Mesenchymal stem cell (in vitro differentiated cells and primary cell): ENCODE measurements at regions not wholly inside any gene's neighbourhood (a gene's known extent, or its start where the extent isn't known, plus 50 kb on each side); places are given as distances from the start of the nearest gene placed in this dataset.

Source experiments
- DNase-seq: peaks from one replicate; pipeline ENCODE4 v3.0.0-alpha.2; 2013
- H2AFZ ChIP-seq: one replicate; pipeline ENCODE4 v1.6.1; 2013; ENCODE audit warnings: low read depth, mild to moderate bottlenecking, control low read depth, inconsistent platforms, low read length, moderate library complexity
- H2AK5ac ChIP-seq: 2 replicates; pipeline ENCODE4 v1.6.1; 2013; ENCODE audit warnings: low read length, moderate library complexity, mild to moderate bottlenecking, inconsistent platforms; ENCODE audit not compliant: severe bottlenecking
- H2BK120ac ChIP-seq: one replicate; pipeline ENCODE4 v1.6.1; 2013; ENCODE audit warnings: low read depth, mild to moderate bottlenecking, inconsistent platforms, low read length, moderate library complexity
- H2BK12ac ChIP-seq, 2 experiments: one replicate each; pipeline ENCODE4 v1.6.1; 2013; ENCODE audit warnings: inconsistent platforms in 2 of 2, low read length in 2 of 2, mild to moderate bottlenecking in 2 of 2, moderate library complexity in 2 of 2, control low read depth in 1 of 2
- H2BK15ac ChIP-seq: one replicate; pipeline ENCODE4 v1.6.1; 2013; ENCODE audit warnings: mild to moderate bottlenecking, low read depth, inconsistent platforms; ENCODE audit not compliant: poor library complexity, severe bottlenecking
- H2BK5ac ChIP-seq: 2 replicates; pipeline ENCODE4 v1.6.1; 2013; ENCODE audit warnings: low read depth, mild to moderate bottlenecking, low read length, control low read depth, inconsistent platforms; ENCODE audit not compliant: poor library complexity, severe bottlenecking
- H3K14ac ChIP-seq, 2 experiments: one replicate each; pipeline ENCODE4 v1.6.1; 2013; ENCODE audit warnings: inconsistent platforms in 2 of 2, low read length in 2 of 2, control low read depth in 1 of 2, mild to moderate bottlenecking in 1 of 2, moderate library complexity in 1 of 2
- H3K18ac ChIP-seq, 2 experiments: one replicate each; pipeline ENCODE4 v1.6.1; 2013; ENCODE audit warnings: inconsistent platforms in 2 of 2, low read length in 2 of 2, control low read depth in 1 of 2, low read depth in 1 of 2, mild to moderate bottlenecking in 1 of 2
- H3K23ac ChIP-seq, 2 experiments: one replicate each; pipeline ENCODE4 v1.6.1; 2013; ENCODE audit warnings: inconsistent platforms in 2 of 2, low read length in 2 of 2, mild to moderate bottlenecking in 2 of 2, moderate library complexity in 2 of 2, control low read depth in 1 of 2
- H3K27ac ChIP-seq: 2 replicates; pipeline ENCODE4 v1.5.1; 2013; ENCODE audit warnings: mild to moderate bottlenecking, moderate library complexity, low read length, control low read depth, inconsistent platforms; ENCODE audit not compliant: poor library complexity, severe bottlenecking
- H3K27me3 ChIP-seq, 2 experiments: 2 replicates each; pipeline versions ENCODE4 v1.6.1 to v1.7.0; 2013; ENCODE audit warnings: low read length in 2 of 2, mild to moderate bottlenecking in 2 of 2, moderate library complexity in 2 of 2, control low read depth in 1 of 2, inconsistent platforms in 1 of 2; ENCODE audit not compliant: control insufficient read depth in 1 of 2, insufficient read depth in 1 of 2
- H3K36me3 ChIP-seq, 2 experiments: 2 replicates each; pipeline versions ENCODE4 v1.6.1 to v1.7.0; 2013; ENCODE audit warnings: low read length in 2 of 2, control low read depth in 1 of 2, inconsistent platforms in 1 of 2, low read depth in 1 of 2, mild to moderate bottlenecking in 1 of 2; ENCODE audit not compliant: insufficient read depth in 2 of 2, control insufficient read depth in 1 of 2
- H3K4ac ChIP-seq, 2 experiments: one replicate each; pipeline ENCODE4 v1.6.1; 2013; ENCODE audit warnings: inconsistent platforms in 2 of 2, low read length in 2 of 2, mild to moderate bottlenecking in 2 of 2, moderate library complexity in 2 of 2, control low read depth in 1 of 2, low read depth in 1 of 2
- H3K4me1 ChIP-seq: 2 replicates; pipeline ENCODE4 v1.6.1; 2013; ENCODE audit warnings: low read depth, low read length, control low read depth; ENCODE audit not compliant: control insufficient read depth, insufficient read depth
- H3K4me2 ChIP-seq: 2 replicates; pipeline ENCODE4 v1.6.1; 2013; ENCODE audit warnings: low read length, mild to moderate bottlenecking, inconsistent platforms; ENCODE audit not compliant: poor library complexity, severe bottlenecking
- H3K4me3 ChIP-seq, 2 experiments: 2 replicates each; pipeline versions ENCODE4 v1.5.1 to v1.7.0; 2013; ENCODE audit warnings: low read length in 2 of 2, mild to moderate bottlenecking in 2 of 2, control low read depth in 1 of 2, low read depth in 1 of 2; ENCODE audit not compliant: insufficient read depth in 1 of 2
- H3K79me1 ChIP-seq: replicated peaks from 2 replicates; pipeline ENCODE4 v1.6.1; 2013; ENCODE audit warnings: mild to moderate bottlenecking, control low read depth, low read length, inconsistent platforms; ENCODE audit not compliant: poor library complexity, severe bottlenecking
- H3K9ac ChIP-seq: 2 replicates; pipeline ENCODE4 v1.7.0; 2013; ENCODE audit warnings: mild to moderate bottlenecking, low read length, moderate library complexity
- H3K9me3 ChIP-seq: 2 replicates; pipeline ENCODE4 v1.7.0; 2013; ENCODE audit warnings: mild to moderate bottlenecking, low read length; ENCODE audit not compliant: control insufficient read depth
- H4K8ac ChIP-seq: one replicate; pipeline ENCODE4 v1.6.1; 2013; ENCODE audit warnings: inconsistent platforms, mild to moderate bottlenecking, low read length, moderate library complexity
- H4K91ac ChIP-seq: one replicate; pipeline ENCODE4 v1.6.1; 2013; ENCODE audit warnings: mild to moderate bottlenecking, low read length, inconsistent platforms
- WGBS: methylation state at CpG from one replicate; pipeline ENCODE4 v1.1.7; 2013; ENCODE audit warnings: mixed read lengths; 5-methylcytosine and 5-hydroxymethylcytosine counted together

DNA sequence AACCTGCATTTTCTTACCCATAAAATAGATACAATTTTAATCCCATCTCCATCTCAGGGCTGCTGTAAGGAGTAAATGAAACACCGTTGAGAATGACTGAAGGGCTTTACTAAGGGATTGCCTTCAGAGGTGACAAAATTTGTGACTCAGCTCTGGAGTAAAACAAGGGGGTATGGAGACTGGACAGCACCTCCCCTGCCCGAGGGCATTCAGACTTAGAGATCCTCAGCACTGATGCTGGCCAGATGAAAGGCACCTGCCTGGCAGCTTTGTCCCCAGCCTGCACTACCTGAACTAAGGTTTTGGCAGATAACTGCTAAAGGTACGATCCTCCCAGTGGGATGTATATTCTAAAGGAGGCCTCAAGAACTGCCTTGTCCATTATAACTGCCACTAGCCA, 84.7 kb upstream of the CALM2 start:
- H3K9ac ChIP-seq = no peak overlapping the region

DNA sequence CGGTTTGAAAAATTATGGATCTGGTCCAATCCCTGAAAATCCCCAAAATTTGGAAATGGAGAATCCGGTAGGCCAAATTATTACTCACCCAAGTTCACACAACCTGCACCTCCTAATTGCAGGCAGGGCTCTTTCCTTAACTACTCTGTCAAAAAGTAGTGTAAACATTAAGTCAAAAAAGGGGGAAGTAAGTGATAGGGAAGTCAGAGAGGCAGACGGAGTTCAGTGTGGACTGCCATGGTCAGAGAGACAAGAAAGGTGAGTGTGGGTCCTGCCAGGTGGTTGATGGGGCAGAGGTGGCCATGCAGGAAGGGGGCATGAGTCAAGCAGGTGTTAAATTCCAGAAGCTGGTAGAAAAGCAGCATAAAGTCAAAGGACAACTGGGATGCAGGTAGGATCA, 83.5 kb upstream of the CALM2 start:
- no peak overlapping the region for H2AFZ ChIP-seq
- no peaks in the 10 kb centered on the region for H3K27me3 ChIP-seq
- no peak overlapping the region for H2BK5ac ChIP-seq
- H3K9me3 ChIP-seq = no peaks in the 10 kb centered on the region
- no peak overlapping the region for H4K91ac ChIP-seq
- H2BK12ac ChIP-seq = no peak overlapping the region
- no peak for DNase-seq
- no peak overlapping the region for H3K4me3 ChIP-seq
- no peak overlapping the region for H2AK5ac ChIP-seq
- no peak overlapping the region for H2BK15ac ChIP-seq
- no peak overlapping the region for H3K4me2 ChIP-seq
- H4K8ac ChIP-seq = no peak overlapping the region
- H3K14ac ChIP-seq = peak overlapping the region in 1 of 2 experiments; percentile 23
- no peak overlapping the region for H3K4ac ChIP-seq
- H3K9ac ChIP-seq = no peak overlapping the region
- no peaks in the 10 kb centered on the region for H3K79me1 ChIP-seq
- no peak overlapping the region for H3K27ac ChIP-seq
- H3K36me3 ChIP-seq = no peaks in the 10 kb centered on the region
- WGBS = 89% methylated on average over 3 of the region's 3 CpGs
- no peak overlapping the region for H3K18ac ChIP-seq
- H2BK120ac ChIP-seq = no peak overlapping the region
- H3K4me1 ChIP-seq = peaks cover 2% of the 10 kb centered on the region
- no peak overlapping the region for H3K23ac ChIP-seq

More for the DNA sequence above, 84.7 kb upstream of the CALM2 start:
- Histone ChIP-seq H2AK5ac (no peak overlapping the region), H4K8ac (no peak overlapping the region), H3K18ac (no peak overlapping the region), H2BK5ac (no peak overlapping the region), H4K91ac (no peak overlapping the region), H3K36me3 (no peaks in the 10 kb centered on the region), H3K79me1 (no peaks in the 10 kb centered on the region), H3K4ac (no peak overlapping the region), H3K27me3 (no peaks in the 10 kb centered on the region), H3K14ac (no peak overlapping the region), H2AFZ (no peak overlapping the region), H3K4me1 (peaks cover 7% of the 10 kb centered on the region), H2BK15ac (no peak overlapping the region), H3K27ac (no peak overlapping the region), H2BK120ac (no peak overlapping the region), H3K9me3 (no peaks in the 10 kb centered on the region), H3K23ac (no peak overlapping the region), H3K4me3 (no peak overlapping the region), H2BK12ac (no peak overlapping the region), H3K4me2 (no peak overlapping the region)
- 91% methylated on average over 3 of the region's 3 CpGs for WGBS
- no peak for DNase-seq

DNA sequence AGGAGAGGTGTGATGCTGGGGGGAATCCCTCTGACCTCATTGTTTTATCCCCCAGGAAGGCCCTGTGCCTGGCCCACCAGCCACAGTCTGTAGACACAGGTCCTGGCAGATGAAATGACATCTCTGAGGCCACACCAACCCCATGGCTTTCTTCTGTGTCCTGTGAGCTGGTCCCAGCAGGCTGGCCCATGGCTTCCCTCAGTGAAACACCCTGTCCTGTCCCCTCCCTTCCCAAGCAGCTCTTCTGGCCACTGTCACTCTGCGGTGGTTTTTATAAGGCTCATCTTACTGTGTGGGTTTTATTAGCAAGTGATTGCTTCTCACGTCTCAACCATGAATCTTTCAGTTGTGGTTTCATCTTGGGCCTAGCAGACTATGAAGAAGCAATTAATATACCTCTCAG, 81.6 kb upstream of the CALM2 start:
- Histone ChIP-seq H3K14ac (no peak overlapping the region), H3K4me1 (peaks cover 2% of the 10 kb centered on the region), H4K8ac (no peak overlapping the region), H3K79me1 (no peaks in the 10 kb centered on the region), H2BK5ac (no peak overlapping the region), H4K91ac (no peak overlapping the region), H3K9ac (no peak overlapping the region), H3K27me3 (no peaks in the 10 kb centered on the region), H3K4ac (no peak overlapping the region), H3K9me3 (no peaks in the 10 kb centered on the region), H2BK15ac (peak overlapping the region; percentile 30), H3K23ac (peak overlapping the region in 1 of 2 experiments; percentile 30), H3K4me3 (no peak overlapping the region), H2BK12ac (peak overlapping the region in 1 of 2 experiments; percentile 57), H2AFZ (no peak overlapping the region), H3K4me2 (no peak overlapping the region), H2BK120ac (no peak overlapping the region), H3K36me3 (no peaks in the 10 kb centered on the region), H3K27ac (no peak overlapping the region), H2AK5ac (no peak overlapping the region), H3K18ac (no peak overlapping the region)
- DNase-seq = no peak
- WGBS = 100% methylated on average over 2 of the region's 2 CpGs

DNA sequence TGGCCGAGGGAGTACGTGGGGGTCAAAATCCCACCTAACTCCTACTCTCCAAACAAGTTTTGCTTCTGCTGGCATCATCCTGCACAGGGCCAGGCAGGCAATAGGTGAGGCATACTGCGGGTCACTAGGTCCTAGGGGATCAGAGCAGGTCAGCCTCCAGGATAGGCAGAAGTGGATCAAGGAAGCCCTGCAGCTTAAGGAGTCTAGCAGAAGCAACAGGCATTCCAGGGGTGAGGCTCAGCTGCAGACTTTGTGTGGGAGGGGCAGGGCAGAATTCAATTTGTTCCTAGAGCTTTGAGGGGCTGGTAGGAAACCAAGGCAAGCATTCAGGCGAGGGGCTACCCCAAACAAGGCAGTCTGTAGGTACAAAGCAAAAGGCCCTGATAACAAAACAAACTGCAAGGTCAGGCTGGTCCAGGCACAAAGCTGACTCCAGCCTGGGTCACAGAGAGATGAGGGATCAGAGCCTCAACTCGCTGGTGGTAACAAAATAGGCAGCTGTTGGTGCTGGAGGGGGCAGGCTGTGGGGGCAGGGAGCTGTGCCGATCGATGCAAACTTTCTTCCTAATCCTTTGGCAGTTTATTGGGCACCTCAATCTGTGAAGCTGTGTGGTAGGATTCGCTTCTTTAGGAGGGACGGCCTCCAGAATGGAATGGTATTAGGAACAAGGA, 80.2 kb upstream of the CALM2 start:
- Histone ChIP-seq H4K91ac (peak overlapping the region; percentile 21), H4K8ac (no peak overlapping the region), H3K27ac (no peak overlapping the region), H2BK120ac (no peak overlapping the region), H3K79me1 (no peaks in the 10 kb centered on the region), H3K27me3 (no peaks in the 10 kb centered on the region), H3K9me3 (no peaks in the 10 kb centered on the region), H2BK15ac (no peak overlapping the region), H3K4ac (no peak overlapping the region), H3K14ac (no peak overlapping the region), H2AFZ (no peak overlapping the region), H2AK5ac (no peak overlapping the region), H3K23ac (no peak overlapping the region), H3K4me2 (no peak overlapping the region), H3K36me3 (no peaks in the 10 kb centered on the region), H3K9ac (no peak overlapping the region), H3K4me1 (peaks cover 2% of the 10 kb centered on the region), H3K18ac (no peak overlapping the region), H2BK12ac (no peak overlapping the region), H2BK5ac (no peak overlapping the region), H3K4me3 (no peak overlapping the region)
- 76% methylated on average over 9 of the region's 9 CpGs for WGBS
- DNase-seq = no peak
